CD4-positive, alpha-beta T cell treated with Interleukin-4 for 4 hours (primary cell): ENCODE measurements at regions not wholly inside any gene's neighbourhood (a gene's known extent, or its start where the extent isn't known, plus 50 kb on each side); places are given as distances from the start of the nearest gene placed in this dataset.
"Not testable (repeated sequence)": the region's sequence is repeated elsewhere in the genome, so short reads cannot be mapped to it uniquely, and the experiment has no call there.

Experiments used
- DNase-seq: peaks from one replicate; pipeline ENCODE4 v3.0.0-alpha.2; 2020

GRCh38 chr14:89563471-89563870 lies 146.4 kb upstream of the FOXN3 start:
- no peak for DNase-seq

- no peak for DNase-seq
Observed at GRCh38 chr14:89551955-89552354, 134.9 kb upstream of the FOXN3 start.

- no peak for DNase-seq
Observed at GRCh38 chr14:89551432-89551831, 134.4 kb upstream of the FOXN3 start.

- DNase-seq, result no peak
Observed at GRCh38 chr14:89550821-89551220, 133.8 kb upstream of the FOXN3 start.

- no peak for DNase-seq
Observed at GRCh38 chr14:89549381-89550125, 132.5 kb upstream of the FOXN3 start.

- DNase-seq, result not testable (repeated sequence)
Observed at GRCh38 chr14:89547047-89547446, 130.0 kb upstream of the FOXN3 start.

GRCh38 chr14:89544636-89545301 lies 127.7 kb upstream of the FOXN3 start:
- DNase-seq, result no peak

GRCh38 chr14:89543425-89543790 lies 126.4 kb upstream of the FOXN3 start:
- DNase-seq, result no peak

GRCh38 chr14:89542786-89543424 lies 125.9 kb upstream of the FOXN3 start:
- no peak for DNase-seq

- no peak for DNase-seq
Observed at GRCh38 chr14:89540830-89541470, 123.9 kb upstream of the FOXN3 start.

- DNase-seq, result no peak
Observed at GRCh38 chr14:89540009-89540829, 123.2 kb upstream of the FOXN3 start.

GRCh38 chr14:89537911-89538310 lies 120.9 kb upstream of the FOXN3 start:
- DNase-seq, result no peak

GRCh38 chr14:89534902-89535685 lies 118.1 kb upstream of the FOXN3 start:
- no peak for DNase-seq

- DNase-seq, result no peak
Observed at GRCh38 chr14:89533766-89534165, 116.7 kb upstream of the FOXN3 start.

GRCh38 chr14:89533136-89533535 lies 116.1 kb upstream of the FOXN3 start:
- no peak for DNase-seq

- DNase-seq, result no peak
Observed at GRCh38 chr14:89531661-89532335, 114.8 kb upstream of the FOXN3 start.

GRCh38 chr14:89524990-89525667 lies 108.1 kb upstream of the FOXN3 start:
- DNase-seq, result no peak

- DNase-seq, result no peak
Observed at GRCh38 chr14:89524412-89524811, 107.4 kb upstream of the FOXN3 start.

- DNase-seq, result no peak
Observed at GRCh38 chr14:89521988-89522387, 105.0 kb upstream of the FOXN3 start.

GRCh38 chr14:89519040-89519439 lies 102.0 kb upstream of the FOXN3 start:
- DNase-seq, result no peak

GRCh38 chr14:89516173-89516572 lies 99.1 kb upstream of the FOXN3 start:
- DNase-seq, result no peak
